GM06990 (cell line): ENCODE measurements at regions not wholly inside any gene's neighbourhood (a gene's known extent, or its start where the extent isn't known, plus 50 kb on each side); places are given as distances from the start of the nearest gene placed in this dataset.

Source experiments
- DNase-seq: peaks from one replicate; pipeline ENCODE4 v3.0.0-alpha.2; 2011; ENCODE audit not compliant: insufficient read length; ENCODE audit errors: extremely low read depth
- H3K27me3 ChIP-seq: replicated peaks from 2 replicates; pipeline ENCODE4 v1.6.0; 2011; ENCODE audit warnings: low read length; ENCODE audit not compliant: control insufficient read depth, insufficient read depth
- H3K36me3 ChIP-seq: 2 replicates; pipeline ENCODE4 v1.5.1; 2011; ENCODE audit warnings: low read length; ENCODE audit not compliant: control insufficient read depth, insufficient read depth
- H3K4me3 ChIP-seq: replicated peaks from 2 replicates; pipeline ENCODE4 v1.5.1; 2011; ENCODE audit warnings: low read depth, mild to moderate bottlenecking, control low read depth, low read length
- CTCF ChIP-seq: IDR thresholded peaks from 2 replicates; pipeline ENCODE4 v1.5.1; 2011; ENCODE audit warnings: low read length, control low read depth, mild to moderate bottlenecking, inconsistent platforms; ENCODE audit not compliant: insufficient read depth, poor library complexity, severe bottlenecking

GRCh38 chr4:74527049-74527448 lies 82.1 kb downstream of the AREG start:
- H3K27me3 ChIP-seq: no peaks in the 10 kb centered on the region; the same call in 1 of the 2 replicates
- no peaks in the 10 kb centered on the region for H3K36me3 ChIP-seq
- no peak for TF ChIP-seq CTCF
- H3K4me3 ChIP-seq: no peak overlapping the region
- DNase-seq: no peak

GRCh38 chr4:74528178-74528577 lies 83.2 kb downstream of the AREG start:
- DNase-seq: no peak
- H3K36me3 ChIP-seq: no peaks in the 10 kb centered on the region
- no peaks in the 10 kb centered on the region; the same call in 1 of the 2 replicates for H3K27me3 ChIP-seq
- no peak for TF ChIP-seq CTCF
- no peak overlapping the region for H3K4me3 ChIP-seq

- H3K27me3 ChIP-seq: no peaks in the 10 kb centered on the region; the same call in 1 of the 2 replicates
Measured at GRCh38 chr4:74529284-74530041, 84.5 kb downstream of the AREG start.

GRCh38 chr4:74531963-74532794 lies 87.2 kb downstream of the AREG start:
- Histone ChIP-seq H3K4me3 (no peak overlapping the region), H3K36me3 (no peaks in the 10 kb centered on the region), H3K27me3 (no peaks in the 10 kb centered on the region; the same call in 1 of the 2 replicates)
- DNase-seq: peak; percentile 9
- TF ChIP-seq CTCF: peak; percentile 51

More at GRCh38 chr4:74529284-74530041, 84.5 kb downstream of the AREG start:
- no peak for DNase-seq
- TF ChIP-seq CTCF: no peak
- H3K4me3 ChIP-seq: no peak overlapping the region
- no peaks in the 10 kb centered on the region for H3K36me3 ChIP-seq

GRCh38 chr4:74534121-74534520 lies 89.2 kb downstream of the AREG start:
- DNase-seq: no peak
- H3K27me3 ChIP-seq: no peaks in the 10 kb centered on the region; the same call in 1 of the 2 replicates
- no peak overlapping the region for H3K4me3 ChIP-seq
- no peaks in the 10 kb centered on the region for H3K36me3 ChIP-seq
- TF ChIP-seq CTCF: no peak
